ENCODE measurements at regions not wholly inside any gene's neighbourhood (a gene's known extent, or its start where the extent isn't known, plus 50 kb on each side); places are given as distances from the start of the nearest gene placed in this dataset.

DNA sequence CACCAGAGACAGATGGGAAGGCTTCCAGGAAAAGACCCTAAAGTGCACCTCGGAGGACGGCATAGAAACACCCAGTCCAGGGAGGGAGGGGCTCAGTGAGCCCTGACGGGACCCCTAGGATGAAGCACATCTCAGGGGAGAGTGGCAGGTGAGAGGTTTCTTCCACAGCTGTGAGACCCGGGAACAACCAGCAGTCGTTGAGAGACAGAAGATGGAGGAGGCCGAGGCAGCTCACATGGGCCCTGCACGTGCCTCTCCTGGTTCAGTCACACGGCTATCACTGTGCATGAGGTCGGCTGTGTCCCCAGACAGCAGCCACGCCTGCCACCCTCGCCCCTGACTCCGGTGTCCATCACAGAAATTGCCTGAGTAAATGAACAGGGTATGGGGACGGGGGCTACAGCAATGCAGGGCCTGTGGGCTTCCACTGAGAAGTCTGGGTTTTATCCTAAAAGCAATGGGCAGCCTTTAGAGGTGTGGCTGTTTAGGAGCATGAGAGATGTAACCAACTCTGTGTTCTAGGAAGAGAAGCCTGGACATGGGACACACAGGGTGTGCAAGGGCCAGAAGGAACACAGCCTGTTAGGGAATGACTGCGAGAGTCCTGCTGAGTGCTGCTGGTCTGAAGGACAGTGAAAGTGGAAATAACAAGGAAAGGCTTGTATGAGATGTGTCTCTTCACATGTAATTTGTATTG, 102.0 kb downstream of the TMEM18 start:
- H3K36me3 ChIP-seq, result no peaks in the 10 kb centered on the region
- H3K27ac ChIP-seq, result no peak overlapping the region
- H3K4me3 ChIP-seq (ENCODE audit: low read depth, low read length), result no peak overlapping the region
- no peak for DNase-seq
- peaks cover 17% of the 10 kb centered on the region for H3K9me3 ChIP-seq (ENCODE audit: severe bottlenecking)
- TF ChIP-seq, protein P1, sequence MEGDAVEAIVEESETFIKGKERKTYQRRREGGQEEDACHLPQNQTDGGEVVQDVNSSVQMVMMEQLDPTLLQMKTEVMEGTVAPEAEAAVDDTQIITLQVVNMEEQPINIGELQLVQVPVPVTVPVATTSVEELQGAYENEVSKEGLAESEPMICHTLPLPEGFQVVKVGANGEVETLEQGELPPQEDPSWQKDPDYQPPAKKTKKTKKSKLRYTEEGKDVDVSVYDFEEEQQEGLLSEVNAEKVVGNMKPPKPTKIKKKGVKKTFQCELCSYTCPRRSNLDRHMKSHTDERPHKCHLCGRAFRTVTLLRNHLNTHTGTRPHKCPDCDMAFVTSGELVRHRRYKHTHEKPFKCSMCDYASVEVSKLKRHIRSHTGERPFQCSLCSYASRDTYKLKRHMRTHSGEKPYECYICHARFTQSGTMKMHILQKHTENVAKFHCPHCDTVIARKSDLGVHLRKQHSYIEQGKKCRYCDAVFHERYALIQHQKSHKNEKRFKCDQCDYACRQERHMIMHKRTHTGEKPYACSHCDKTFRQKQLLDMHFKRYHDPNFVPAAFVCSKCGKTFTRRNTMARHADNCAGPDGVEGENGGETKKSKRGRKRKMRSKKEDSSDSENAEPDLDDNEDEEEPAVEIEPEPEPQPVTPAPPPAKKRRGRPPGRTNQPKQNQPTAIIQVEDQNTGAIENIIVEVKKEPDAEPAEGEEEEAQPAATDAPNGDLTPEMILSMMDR (IDR thresholded peaks at IDR 0.05; ENCODE audit: low read depth, low read length), result no peak
- H3K27me3 ChIP-seq (ENCODE audit: insufficient read depth, low read depth, severe bottlenecking), result no peaks in the 10 kb centered on the region

DNA sequence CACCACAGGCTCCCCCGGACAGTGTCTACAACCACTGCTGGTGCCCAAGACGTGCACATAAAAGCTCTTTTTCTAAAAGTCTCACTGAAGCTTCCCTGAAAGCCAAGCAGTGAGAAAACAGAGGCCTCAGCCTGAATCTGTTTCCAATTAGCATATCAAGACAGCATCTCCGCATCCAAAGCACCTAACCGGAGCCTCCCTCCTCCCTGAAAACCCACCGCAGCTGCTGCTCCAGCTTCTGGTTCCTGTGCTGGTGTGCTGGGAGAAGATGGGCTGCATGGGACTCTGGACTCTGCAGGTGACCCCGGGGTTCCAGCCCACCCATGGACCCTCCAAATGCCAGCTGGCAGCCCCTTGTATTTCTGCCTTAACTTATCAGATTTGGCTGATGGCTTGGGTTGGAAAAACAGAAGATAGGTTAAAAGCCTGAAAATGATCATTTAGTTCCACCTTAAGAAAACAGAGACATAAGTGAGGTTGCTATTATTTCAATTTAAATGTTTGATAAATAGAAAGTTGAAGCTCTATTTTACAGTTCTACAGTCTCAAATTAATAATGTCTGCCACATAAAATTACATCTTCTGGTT, 103.3 kb downstream of the TMEM18 start:
- TF ChIP-seq, protein P1 (IDR thresholded peaks at IDR 0.05; ENCODE audit: low read depth, low read length), result no peak
- no peak for DNase-seq

DNA sequence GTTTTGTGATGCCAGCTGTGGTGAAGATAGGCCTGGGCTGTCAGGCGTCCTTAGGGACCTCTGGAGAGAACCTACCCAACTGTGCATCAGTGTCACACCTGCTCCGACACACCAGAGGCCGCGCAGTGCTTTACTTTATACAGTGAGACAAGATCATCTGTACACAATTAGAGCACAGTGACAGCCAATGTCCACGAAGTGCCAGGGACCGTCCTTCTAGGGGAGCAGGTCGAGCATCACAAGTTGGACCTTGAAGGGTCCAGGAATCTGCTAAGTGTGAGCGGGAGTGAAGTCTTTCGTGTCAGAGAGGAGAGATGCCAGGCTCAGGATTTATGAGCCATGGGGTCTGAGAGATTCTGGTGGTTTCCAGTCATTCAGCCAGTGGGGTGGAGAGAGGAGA, 104.2 kb downstream of the TMEM18 start:
- no peak overlapping the region for H3K4me3 ChIP-seq (ENCODE audit: low read depth, low read length)
- H3K9me3 ChIP-seq (ENCODE audit: severe bottlenecking), result peaks cover 17% of the 10 kb centered on the region
- no peaks in the 10 kb centered on the region for H3K36me3 ChIP-seq
- H3K27me3 ChIP-seq (ENCODE audit: insufficient read depth, low read depth, severe bottlenecking), result no peaks in the 10 kb centered on the region
- DNase-seq, result no peak
- H3K27ac ChIP-seq, result no peak overlapping the region
- TF ChIP-seq, protein P1 (IDR thresholded peaks at IDR 0.05; ENCODE audit: low read depth, low read length), result no peak

More for the DNA sequence above, 103.3 kb downstream of the TMEM18 start:
- no peaks in the 10 kb centered on the region for H3K27me3 ChIP-seq (ENCODE audit: insufficient read depth, low read depth, severe bottlenecking)
- H3K9me3 ChIP-seq (ENCODE audit: severe bottlenecking), result peaks cover 17% of the 10 kb centered on the region
- H3K27ac ChIP-seq, result no peak overlapping the region
- H3K4me3 ChIP-seq (ENCODE audit: low read depth, low read length), result no peak overlapping the region
- H3K36me3 ChIP-seq, result no peaks in the 10 kb centered on the region

DNA sequence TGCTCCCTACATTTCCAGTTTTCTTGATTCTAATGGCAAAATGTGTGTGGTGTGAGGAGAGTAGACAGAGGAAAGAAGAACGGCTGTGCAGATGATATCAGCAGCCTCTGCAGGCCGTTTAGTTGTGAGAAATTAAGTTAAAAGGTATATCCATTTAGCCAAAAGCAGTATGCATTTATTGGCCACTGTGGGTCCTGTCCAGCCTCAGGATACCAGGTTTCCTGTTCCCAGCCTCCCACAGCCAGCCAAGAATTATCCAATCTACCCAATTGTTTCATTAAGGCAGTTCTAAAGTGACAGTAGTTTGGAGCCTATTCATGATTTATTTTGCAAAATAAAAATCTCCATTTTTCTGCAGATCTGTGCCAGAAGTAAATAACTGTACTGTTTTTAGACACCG, 107.5 kb downstream of the TMEM18 start:
- no peaks in the 10 kb centered on the region for H3K36me3 ChIP-seq
- DNase-seq, result no peak
- TF ChIP-seq, protein P1 (IDR thresholded peaks at IDR 0.05; ENCODE audit: low read depth, low read length), result no peak
- H3K4me3 ChIP-seq (ENCODE audit: low read depth, low read length), result no peak overlapping the region
- H3K9me3 ChIP-seq (ENCODE audit: severe bottlenecking), result peaks cover 5% of the 10 kb centered on the region
- H3K27me3 ChIP-seq (ENCODE audit: insufficient read depth, low read depth, severe bottlenecking), result no peaks in the 10 kb centered on the region
- no peak overlapping the region for H3K27ac ChIP-seq

DNA sequence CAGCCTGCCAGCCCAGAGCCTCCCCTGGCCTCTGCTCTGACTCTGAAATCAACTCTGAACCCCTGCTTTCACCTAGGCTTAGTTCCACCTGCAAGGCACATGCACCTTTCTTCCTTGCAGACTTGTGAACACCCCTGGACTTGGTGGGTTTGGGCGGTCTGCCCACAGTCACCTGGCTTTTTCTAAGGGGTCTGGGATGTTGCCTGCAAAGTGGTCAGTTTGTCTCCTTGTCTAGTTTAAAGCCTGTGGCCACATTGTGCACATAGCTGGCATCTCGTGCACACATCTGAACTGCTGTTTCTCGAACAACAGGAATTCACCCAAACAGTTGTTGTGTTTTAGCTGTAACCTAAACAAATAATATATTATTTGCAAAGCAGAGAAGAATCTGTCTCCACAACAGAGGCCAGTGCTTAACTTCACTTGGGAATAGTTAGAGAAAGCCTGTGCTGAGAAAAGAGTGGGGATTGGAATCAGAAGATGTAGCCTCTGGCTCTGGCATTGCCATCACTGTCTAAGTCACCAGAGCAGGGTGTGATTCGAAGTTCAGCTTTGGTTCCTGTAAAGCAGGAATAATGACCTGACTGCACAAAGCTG, 108.5 kb downstream of the TMEM18 start:
- TF ChIP-seq, protein P1 (IDR thresholded peaks at IDR 0.05; ENCODE audit: low read depth, low read length), result no peak
- Histone ChIP-seq H3K27me3 (ENCODE audit: insufficient read depth, low read depth, severe bottlenecking) (no peaks in the 10 kb centered on the region), H3K36me3 (no peaks in the 10 kb centered on the region), H3K9me3 (ENCODE audit: severe bottlenecking) (peaks cover 5% of the 10 kb centered on the region), H3K27ac (no peak overlapping the region), H3K4me3 (ENCODE audit: low read depth, low read length) (no peak overlapping the region)
- DNase-seq, result no peak

Data from WERI-Rb-1 (cell line).